ENCODE measurements at regions not wholly inside any gene's neighbourhood (a gene's known extent, or its start where the extent isn't known, plus 50 kb on each side); places are given as distances from the start of the nearest gene placed in this dataset.

GRCh38 chr5:67576112-67576511 is 379.5 kb upstream of the CD180 start:
- H4K20me1 ChIP-seq (ENCODE audit: insufficient read depth): no peaks in the 10 kb centered on the region
- ChIA-PET RAD21 (ENCODE audit: low non-redundant PET in 1 of 2, low total read pairs in 2 of 2, uncharacterized antibody in 2 of 2, unreplicated experiment in 2 of 2) (no interaction called here), CTCF (no interaction called here), POLR2A (no interaction called here)
- no peak overlapping the region for H3K4me3 ChIP-seq (replicated peaks in 1 of 2; ENCODE audit: low read depth in 1 of 2, low read length in 2 of 2)
- no peak for TF ChIP-seq TCF7L2 (IDR thresholded peaks at IDR 0.05; ENCODE audit: borderline replicate concordance, extremely low read depth, insufficient read depth, insufficient read length)
- H3K4me1 ChIP-seq (ENCODE audit: control insufficient read depth in 1 of 2, insufficient read depth in 2 of 2, low read length in 2 of 2): no peaks in the 10 kb centered on the region
- ATAC-seq (no peak), DNase-seq (ENCODE audit: low read depth, low spot score) (no peak)
- H3K9me2 ChIP-seq (ENCODE audit: insufficient read depth): no peaks in the 10 kb centered on the region
- intact Hi-C loops (cut with micrococcal nuclease): no loop called here
- no TSS peak for BruUV-seq (replicated peaks)
- no peaks in the 10 kb centered on the region for H3K9me3 ChIP-seq (ENCODE audit: control insufficient read depth in 1 of 2, insufficient read depth in 1 of 2, low read depth in 1 of 2, low read length in 2 of 2)
- no peak overlapping the region for H2AFZ ChIP-seq (ENCODE audit: low read depth, low read length, poor library complexity, severe bottlenecking)
- H3K36me3 ChIP-seq (ENCODE audit: control insufficient read depth in 1 of 2, insufficient read depth in 2 of 2, low read length in 2 of 2): no peaks in the 10 kb centered on the region
- no peak overlapping the region for H3K9ac ChIP-seq (ENCODE audit: low read length)
- H3K4me2 ChIP-seq (ENCODE audit: low read length): no peak overlapping the region
- no peaks in the 10 kb centered on the region for H3K79me2 ChIP-seq (ENCODE audit: insufficient read depth, low read length)
- no peak overlapping the region for H3K27ac ChIP-seq (ENCODE audit: low read depth, low read length)
- no peaks in the 10 kb centered on the region for H3K27me3 ChIP-seq (ENCODE audit: insufficient read depth, low read length)

- DNase-seq (ENCODE audit: low read depth, low spot score): no peak
- H3K4me1 ChIP-seq (ENCODE audit: control insufficient read depth in 1 of 2, insufficient read depth in 2 of 2, low read length in 2 of 2): no peaks in the 10 kb centered on the region
- no peak overlapping the region for H3K9ac ChIP-seq (ENCODE audit: low read length)
- no TSS peak for BruUV-seq (replicated peaks)
- H3K9me3 ChIP-seq (ENCODE audit: control insufficient read depth in 1 of 2, insufficient read depth in 1 of 2, low read depth in 1 of 2, low read length in 2 of 2): no peaks in the 10 kb centered on the region
- ChIA-PET RAD21 (ENCODE audit: low non-redundant PET in 1 of 2, low total read pairs in 2 of 2, uncharacterized antibody in 2 of 2, unreplicated experiment in 2 of 2) (no interaction called here), CTCF (no interaction called here), POLR2A (no interaction called here)
- no peaks in the 10 kb centered on the region for H4K20me1 ChIP-seq (ENCODE audit: insufficient read depth)
- no peaks in the 10 kb centered on the region for H3K9me2 ChIP-seq (ENCODE audit: insufficient read depth)
- H3K36me3 ChIP-seq (ENCODE audit: control insufficient read depth in 1 of 2, insufficient read depth in 2 of 2, low read length in 2 of 2): no peaks in the 10 kb centered on the region
- H3K79me2 ChIP-seq (ENCODE audit: insufficient read depth, low read length): no peaks in the 10 kb centered on the region
- ATAC-seq: no peak
- no peaks in the 10 kb centered on the region for H3K27me3 ChIP-seq (ENCODE audit: insufficient read depth, low read length)
- no peak overlapping the region for H3K27ac ChIP-seq (ENCODE audit: low read depth, low read length)
- no peak overlapping the region for H2AFZ ChIP-seq (ENCODE audit: low read depth, low read length, poor library complexity, severe bottlenecking)
- H3K4me2 ChIP-seq (ENCODE audit: low read length): no peak overlapping the region
- no peak overlapping the region for H3K4me3 ChIP-seq (replicated peaks in 1 of 2; ENCODE audit: low read depth in 1 of 2, low read length in 2 of 2)
- intact Hi-C loops (cut with micrococcal nuclease): no loop called here
- TF ChIP-seq FOSL1 (IDR thresholded peaks at IDR 0.05; ENCODE audit: low read depth) (no peak), ELF1 (IDR thresholded peaks at IDR 0.05; ENCODE audit: borderline replicate concordance, low read depth) (no peak), ZFX (IDR thresholded peaks at IDR 0.05) (no peak), POLR2AphosphoS5 (IDR thresholded peaks at IDR 0.05; ENCODE audit: low read depth, low read length) (no peak), SP1 (IDR thresholded peaks at IDR 0.05; ENCODE audit: low read depth) (no peak), SRF (IDR thresholded peaks at IDR 0.05; ENCODE audit: low read depth) (no peak), SIN3A (IDR thresholded peaks at IDR 0.05; ENCODE audit: low read depth) (no peak), TCF7L2 (IDR thresholded peaks at IDR 0.05; ENCODE audit: borderline replicate concordance, extremely low read depth, insufficient read depth, insufficient read length) (no peak), RAD21 (IDR thresholded peaks at IDR 0.05; ENCODE audit: low read depth) (no peak), CBX3 (IDR thresholded peaks at IDR 0.05; ENCODE audit: low read depth) (no peak)
- TF ChIP-seq, protein P1, sequence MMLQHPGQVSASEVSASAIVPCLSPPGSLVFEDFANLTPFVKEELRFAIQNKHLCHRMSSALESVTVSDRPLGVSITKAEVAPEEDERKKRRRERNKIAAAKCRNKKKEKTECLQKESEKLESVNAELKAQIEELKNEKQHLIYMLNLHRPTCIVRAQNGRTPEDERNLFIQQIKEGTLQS (IDR thresholded peaks at IDR 0.05): no peak
- TF ChIP-seq, protein P2, sequence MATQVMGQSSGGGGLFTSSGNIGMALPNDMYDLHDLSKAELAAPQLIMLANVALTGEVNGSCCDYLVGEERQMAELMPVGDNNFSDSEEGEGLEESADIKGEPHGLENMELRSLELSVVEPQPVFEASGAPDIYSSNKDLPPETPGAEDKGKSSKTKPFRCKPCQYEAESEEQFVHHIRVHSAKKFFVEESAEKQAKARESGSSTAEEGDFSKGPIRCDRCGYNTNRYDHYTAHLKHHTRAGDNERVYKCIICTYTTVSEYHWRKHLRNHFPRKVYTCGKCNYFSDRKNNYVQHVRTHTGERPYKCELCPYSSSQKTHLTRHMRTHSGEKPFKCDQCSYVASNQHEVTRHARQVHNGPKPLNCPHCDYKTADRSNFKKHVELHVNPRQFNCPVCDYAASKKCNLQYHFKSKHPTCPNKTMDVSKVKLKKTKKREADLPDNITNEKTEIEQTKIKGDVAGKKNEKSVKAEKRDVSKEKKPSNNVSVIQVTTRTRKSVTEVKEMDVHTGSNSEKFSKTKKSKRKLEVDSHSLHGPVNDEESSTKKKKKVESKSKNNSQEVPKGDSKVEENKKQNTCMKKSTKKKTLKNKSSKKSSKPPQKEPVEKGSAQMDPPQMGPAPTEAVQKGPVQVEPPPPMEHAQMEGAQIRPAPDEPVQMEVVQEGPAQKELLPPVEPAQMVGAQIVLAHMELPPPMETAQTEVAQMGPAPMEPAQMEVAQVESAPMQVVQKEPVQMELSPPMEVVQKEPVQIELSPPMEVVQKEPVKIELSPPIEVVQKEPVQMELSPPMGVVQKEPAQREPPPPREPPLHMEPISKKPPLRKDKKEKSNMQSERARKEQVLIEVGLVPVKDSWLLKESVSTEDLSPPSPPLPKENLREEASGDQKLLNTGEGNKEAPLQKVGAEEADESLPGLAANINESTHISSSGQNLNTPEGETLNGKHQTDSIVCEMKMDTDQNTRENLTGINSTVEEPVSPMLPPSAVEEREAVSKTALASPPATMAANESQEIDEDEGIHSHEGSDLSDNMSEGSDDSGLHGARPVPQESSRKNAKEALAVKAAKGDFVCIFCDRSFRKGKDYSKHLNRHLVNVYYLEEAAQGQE (IDR thresholded peaks at IDR 0.05; ENCODE audit: low read depth): no peak
- TF ChIP-seq, protein P3, sequence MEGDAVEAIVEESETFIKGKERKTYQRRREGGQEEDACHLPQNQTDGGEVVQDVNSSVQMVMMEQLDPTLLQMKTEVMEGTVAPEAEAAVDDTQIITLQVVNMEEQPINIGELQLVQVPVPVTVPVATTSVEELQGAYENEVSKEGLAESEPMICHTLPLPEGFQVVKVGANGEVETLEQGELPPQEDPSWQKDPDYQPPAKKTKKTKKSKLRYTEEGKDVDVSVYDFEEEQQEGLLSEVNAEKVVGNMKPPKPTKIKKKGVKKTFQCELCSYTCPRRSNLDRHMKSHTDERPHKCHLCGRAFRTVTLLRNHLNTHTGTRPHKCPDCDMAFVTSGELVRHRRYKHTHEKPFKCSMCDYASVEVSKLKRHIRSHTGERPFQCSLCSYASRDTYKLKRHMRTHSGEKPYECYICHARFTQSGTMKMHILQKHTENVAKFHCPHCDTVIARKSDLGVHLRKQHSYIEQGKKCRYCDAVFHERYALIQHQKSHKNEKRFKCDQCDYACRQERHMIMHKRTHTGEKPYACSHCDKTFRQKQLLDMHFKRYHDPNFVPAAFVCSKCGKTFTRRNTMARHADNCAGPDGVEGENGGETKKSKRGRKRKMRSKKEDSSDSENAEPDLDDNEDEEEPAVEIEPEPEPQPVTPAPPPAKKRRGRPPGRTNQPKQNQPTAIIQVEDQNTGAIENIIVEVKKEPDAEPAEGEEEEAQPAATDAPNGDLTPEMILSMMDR (IDR thresholded peaks at IDR 0.05 in 2 of 3, conservative IDR thresholded peaks at IDR 0.05 in 1 of 3; ENCODE audit: borderline replicate concordance in 1 of 3, insufficient read depth in 1 of 3, low read depth in 2 of 3, low read length in 2 of 3): no peak
- TF ChIP-seq, protein P4, sequence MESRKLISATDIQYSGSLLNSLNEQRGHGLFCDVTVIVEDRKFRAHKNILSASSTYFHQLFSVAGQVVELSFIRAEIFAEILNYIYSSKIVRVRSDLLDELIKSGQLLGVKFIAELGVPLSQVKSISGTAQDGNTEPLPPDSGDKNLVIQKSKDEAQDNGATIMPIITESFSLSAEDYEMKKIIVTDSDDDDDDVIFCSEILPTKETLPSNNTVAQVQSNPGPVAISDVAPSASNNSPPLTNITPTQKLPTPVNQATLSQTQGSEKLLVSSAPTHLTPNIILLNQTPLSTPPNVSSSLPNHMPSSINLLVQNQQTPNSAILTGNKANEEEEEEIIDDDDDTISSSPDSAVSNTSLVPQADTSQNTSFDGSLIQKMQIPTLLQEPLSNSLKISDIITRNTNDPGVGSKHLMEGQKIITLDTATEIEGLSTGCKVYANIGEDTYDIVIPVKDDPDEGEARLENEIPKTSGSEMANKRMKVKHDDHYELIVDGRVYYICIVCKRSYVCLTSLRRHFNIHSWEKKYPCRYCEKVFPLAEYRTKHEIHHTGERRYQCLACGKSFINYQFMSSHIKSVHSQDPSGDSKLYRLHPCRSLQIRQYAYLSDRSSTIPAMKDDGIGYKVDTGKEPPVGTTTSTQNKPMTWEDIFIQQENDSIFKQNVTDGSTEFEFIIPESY (IDR thresholded peaks at IDR 0.05; ENCODE audit: extremely low read depth, insufficient replicate concordance, low read length): no peak
Measured at GRCh38 chr5:67575087-67575486, 378.5 kb upstream of the CD180 start.
